H9 (cell line): ENCODE measurements at regions not wholly inside any gene's neighbourhood (a gene's known extent, or its start where the extent isn't known, plus 50 kb on each side); places are given as distances from the start of the nearest gene placed in this dataset.

Source experiments
- DNase-seq: peaks from one replicate; pipeline ENCODE4 v3.0.0-alpha.2; 2017
- H2AFZ ChIP-seq: one replicate; pipeline ENCODE4 v1.6.1; 2013; ENCODE audit warnings: mild to moderate bottlenecking, low read length, control low read depth, moderate library complexity
- H2AK5ac ChIP-seq: 2 replicates; pipeline ENCODE4 v1.6.1; 2013; ENCODE audit warnings: low read length, control low read depth, mixed read lengths; ENCODE audit not compliant: insufficient read length
- H2BK120ac ChIP-seq: one replicate; pipeline ENCODE4 v1.6.1; 2013; ENCODE audit warnings: low read depth, mild to moderate bottlenecking, low read length, control low read depth, inconsistent platforms; ENCODE audit not compliant: poor library complexity, severe bottlenecking
- H2BK12ac ChIP-seq: 2 replicates; pipeline ENCODE4 v1.6.1; 2013; ENCODE audit warnings: low read length, control low read depth, mixed read lengths, low read depth; ENCODE audit not compliant: insufficient read length
- H2BK15ac ChIP-seq: 2 replicates; pipeline ENCODE4 v1.6.1; 2013; ENCODE audit warnings: low read depth, low read length, control low read depth
- H2BK20ac ChIP-seq: one replicate; pipeline ENCODE4 v1.6.1; 2013; ENCODE audit warnings: low read depth, mild to moderate bottlenecking, low read length, control low read depth, inconsistent platforms; ENCODE audit not compliant: poor library complexity, severe bottlenecking
- H2BK5ac ChIP-seq: 2 replicates; pipeline ENCODE4 v1.6.1; 2013; ENCODE audit warnings: low read length, control low read depth, mixed read lengths; ENCODE audit not compliant: insufficient read length
- H3K14ac ChIP-seq: 2 replicates; pipeline ENCODE4 v1.6.1; 2013; ENCODE audit warnings: low read length, control low read depth; ENCODE audit not compliant: insufficient read depth
- H3K18ac ChIP-seq: 2 replicates; pipeline ENCODE4 v1.6.1; 2013; ENCODE audit warnings: low read depth, mild to moderate bottlenecking, mixed read lengths, low read length, control low read depth; ENCODE audit not compliant: insufficient read length
- H3K23ac ChIP-seq: 2 replicates; pipeline ENCODE4 v1.6.1; 2013; ENCODE audit warnings: low read length, control low read depth, mixed read lengths, low read depth; ENCODE audit not compliant: insufficient read length
- H3K23me2 ChIP-seq: 2 replicates; pipeline ENCODE4 v1.6.1; 2013; ENCODE audit warnings: low read depth, mild to moderate bottlenecking, mixed read lengths, low read length, control low read depth; ENCODE audit not compliant: insufficient read length, poor library complexity, severe bottlenecking
- H3K27ac ChIP-seq: 2 replicates; pipeline ENCODE4 v1.5.1; 2013; ENCODE audit warnings: low read length, control low read depth, mixed read lengths, low read depth; ENCODE audit not compliant: insufficient read length
- H3K27me3 ChIP-seq: 2 replicates; pipeline ENCODE4 v1.6.1; 2013; ENCODE audit warnings: low read length, control low read depth, inconsistent platforms; ENCODE audit not compliant: insufficient read depth
- H3K4ac ChIP-seq: 2 replicates; pipeline ENCODE4 v1.6.1; 2013; ENCODE audit warnings: low read depth, mild to moderate bottlenecking, control low read depth, inconsistent platforms, low read length, moderate library complexity
- H3K4me1 ChIP-seq: 2 replicates; pipeline ENCODE4 v1.6.1; 2013; ENCODE audit warnings: low read length, control low read depth, inconsistent platforms; ENCODE audit not compliant: insufficient read depth
- H3K4me2 ChIP-seq: 2 replicates; pipeline ENCODE4 v1.6.1; 2013; ENCODE audit warnings: low read length, control low read depth, mixed read lengths; ENCODE audit not compliant: insufficient read length, insufficient read depth
- H3K56ac ChIP-seq: 2 replicates; pipeline ENCODE4 v1.6.1; 2013; ENCODE audit warnings: low read depth, mild to moderate bottlenecking, mixed read lengths, low read length, control low read depth; ENCODE audit not compliant: insufficient read length
- H3K79me1 ChIP-seq: 2 replicates; pipeline ENCODE4 v1.6.1; 2013; ENCODE audit warnings: low read depth, mild to moderate bottlenecking, moderate library complexity, low read length, control low read depth, inconsistent platforms; ENCODE audit not compliant: insufficient read depth, poor library complexity, severe bottlenecking
- H3K79me2 ChIP-seq: 2 replicates; pipeline ENCODE4 v1.6.1; 2013; ENCODE audit warnings: low read length, control low read depth, inconsistent platforms; ENCODE audit not compliant: insufficient read depth
- H3K9ac ChIP-seq: 2 replicates; pipeline ENCODE4 v1.6.1; 2013; ENCODE audit warnings: low read length, control low read depth, mixed read lengths; ENCODE audit not compliant: insufficient read length; ENCODE audit errors: extremely low read depth
- H3K9me3 ChIP-seq: one replicate; pipeline ENCODE4 v1.6.1; 2013; ENCODE audit warnings: low read depth, low read length, inconsistent platforms; ENCODE audit not compliant: control insufficient read depth
- H3T11ph ChIP-seq: one replicate; pipeline ENCODE4 v1.6.1; 2013; ENCODE audit warnings: mild to moderate bottlenecking, low read length, control low read depth, inconsistent platforms
- H4K20me1 ChIP-seq: one replicate; pipeline ENCODE4 v1.6.1; 2013; ENCODE audit not compliant: control insufficient read depth, insufficient read length, insufficient read depth
- H4K5ac ChIP-seq: 2 replicates; pipeline ENCODE4 v1.6.1; 2013; ENCODE audit warnings: low read depth, mild to moderate bottlenecking, mixed read lengths, low read length, control low read depth; ENCODE audit not compliant: insufficient read length
- H4K8ac ChIP-seq: replicated peaks from 2 replicates; pipeline ENCODE4 v1.6.1; 2013; ENCODE audit warnings: low read length, control low read depth, mixed read lengths, low read depth; ENCODE audit not compliant: insufficient read length
- H4K91ac ChIP-seq: 2 replicates; pipeline ENCODE4 v1.6.1; 2013; ENCODE audit warnings: low read depth, mild to moderate bottlenecking, moderate library complexity, mixed read lengths, low read length, control low read depth; ENCODE audit not compliant: insufficient read length
- H3K27ac Mint-ChIP-seq, 3 experiments: 2 replicates in 2 of 3; 3 replicates in 1 of 3; pipeline ENCODE4 v1.8.0; 2020 to 2021; ENCODE audit warnings: mixed read lengths in 3 of 3, mild to moderate bottlenecking in 1 of 3, moderate library complexity in 1 of 3
- H3K27me3 Mint-ChIP-seq: 2 replicates; pipeline ENCODE4 v1.8.0; 2021; ENCODE audit warnings: low read depth, mild to moderate bottlenecking, moderate library complexity, mixed read lengths
- H3K36me3 Mint-ChIP-seq, 3 experiments: 2 replicates in 2 of 3; 3 replicates in 1 of 3; pipeline ENCODE4 v1.8.0; 2020 to 2021; ENCODE audit warnings: low read depth in 3 of 3, mixed read lengths in 3 of 3; ENCODE audit not compliant: insufficient read depth in 1 of 3
- H3K4me1 Mint-ChIP-seq, 2 experiments: 2 replicates each; pipeline ENCODE4 v1.8.0; 2020; ENCODE audit warnings: mixed read lengths in 2 of 2
- H3K4me3 Mint-ChIP-seq, 2 experiments: 2 replicates in 1 of 2; 3 replicates in 1 of 2; pipeline ENCODE4 v1.8.0; 2020 to 2021; ENCODE audit warnings: mild to moderate bottlenecking in 2 of 2, mixed read lengths in 2 of 2, moderate library complexity in 1 of 2
- H3K9me3 Mint-ChIP-seq, 2 experiments: 2 replicates in 1 of 2; 3 replicates in 1 of 2; pipeline ENCODE4 v1.8.0; 2020; ENCODE audit warnings: mild to moderate bottlenecking in 2 of 2, mixed read lengths in 2 of 2, moderate library complexity in 1 of 2
- WGBS: extraction: QIAGEN DNeasy Blood & Tissue Kit; methylation state at CpG from one replicate; pipeline ENCODE4 v1.1.7; 2013; ENCODE audit warnings: missing lambda C conversion rate, low lambda C conversion rate, mixed read lengths; ENCODE audit not compliant: insufficient read length; ENCODE audit errors: extremely low coverage; 5-methylcytosine and 5-hydroxymethylcytosine counted together
- TF ChIP-seq, protein P1 (sequence below): fragments of 200-600 bp; sonication (generic); conservative IDR thresholded peaks from 3 replicates; pipeline ENCODE4 v1.8.0; 2021; ENCODE audit warnings: antibody characterized with exemption, mild to moderate bottlenecking

DNA sequence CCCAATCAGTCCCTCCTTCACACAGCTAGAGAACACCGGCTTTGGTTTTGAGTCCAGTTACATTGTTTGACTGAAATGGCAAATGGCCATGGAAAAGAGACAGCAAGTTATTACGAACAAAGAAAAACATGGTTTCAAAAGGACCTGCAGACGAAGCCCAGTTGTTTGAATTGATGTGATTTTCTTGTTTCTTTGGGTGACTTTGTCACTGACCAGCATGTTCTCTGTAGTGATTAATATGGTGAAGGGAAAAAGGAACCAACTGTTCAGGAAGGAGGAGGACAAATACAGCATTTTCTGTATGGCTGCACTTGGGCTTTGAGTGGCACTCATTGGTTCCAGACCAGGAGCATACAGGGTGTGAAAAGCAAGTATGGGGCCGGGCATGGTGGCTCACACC is 217.4 kb upstream of the TPM1 start:
- no CpG with 5 or more reads among the region's 4 CpGs for WGBS
- Histone ChIP-seq H4K20me1 (no peaks in the 10 kb centered on the region), H3K23ac (no peak overlapping the region), H2BK120ac (no peak overlapping the region), H2AFZ (no peak overlapping the region), H3K4me2 (no peak overlapping the region), H3K79me1 (no peaks in the 10 kb centered on the region), H2BK5ac (no peak overlapping the region), H2BK15ac (no peak overlapping the region), H4K91ac (no peak overlapping the region), H3K27ac (no peak overlapping the region), H3K9ac (no peak overlapping the region), H4K8ac (no peak overlapping the region), H2BK12ac (no peak overlapping the region), H4K5ac (no peak overlapping the region), H3K18ac (no peak overlapping the region), H3K27me3 (no peaks in the 10 kb centered on the region), H3K79me2 (no peaks in the 10 kb centered on the region), H3K56ac (no peak overlapping the region), H2AK5ac (no peak overlapping the region), H3K4ac (no peak overlapping the region), H3K14ac (no peak overlapping the region), H2BK20ac (no peak overlapping the region), H3K23me2 (no peaks in the 10 kb centered on the region), H3T11ph (no peak overlapping the region), H3K9me3 (no peaks in the 10 kb centered on the region), H3K4me1 (no peaks in the 10 kb centered on the region)
- TF ChIP-seq, protein P1, sequence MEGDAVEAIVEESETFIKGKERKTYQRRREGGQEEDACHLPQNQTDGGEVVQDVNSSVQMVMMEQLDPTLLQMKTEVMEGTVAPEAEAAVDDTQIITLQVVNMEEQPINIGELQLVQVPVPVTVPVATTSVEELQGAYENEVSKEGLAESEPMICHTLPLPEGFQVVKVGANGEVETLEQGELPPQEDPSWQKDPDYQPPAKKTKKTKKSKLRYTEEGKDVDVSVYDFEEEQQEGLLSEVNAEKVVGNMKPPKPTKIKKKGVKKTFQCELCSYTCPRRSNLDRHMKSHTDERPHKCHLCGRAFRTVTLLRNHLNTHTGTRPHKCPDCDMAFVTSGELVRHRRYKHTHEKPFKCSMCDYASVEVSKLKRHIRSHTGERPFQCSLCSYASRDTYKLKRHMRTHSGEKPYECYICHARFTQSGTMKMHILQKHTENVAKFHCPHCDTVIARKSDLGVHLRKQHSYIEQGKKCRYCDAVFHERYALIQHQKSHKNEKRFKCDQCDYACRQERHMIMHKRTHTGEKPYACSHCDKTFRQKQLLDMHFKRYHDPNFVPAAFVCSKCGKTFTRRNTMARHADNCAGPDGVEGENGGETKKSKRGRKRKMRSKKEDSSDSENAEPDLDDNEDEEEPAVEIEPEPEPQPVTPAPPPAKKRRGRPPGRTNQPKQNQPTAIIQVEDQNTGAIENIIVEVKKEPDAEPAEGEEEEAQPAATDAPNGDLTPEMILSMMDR = no peak
- peaks cover 2 to 3% of the 10 kb centered on the region in 2 experiments; a peak in 2 of 4 replicates for H3K4me1 Mint-ChIP-seq
- no peak overlapping the region; a peak in 1 of 7 replicates for H3K27ac Mint-ChIP-seq
- no peaks in the 10 kb centered on the region; a peak in 1 of 5 replicates for H3K9me3 Mint-ChIP-seq
- H3K4me3 Mint-ChIP-seq = no peak overlapping the region
- no peaks in the 10 kb centered on the region for H3K27me3 Mint-ChIP-seq
- no peak for DNase-seq
- peaks cover 0 to 1% (median 0%) of the 10 kb centered on the region in 3 experiments; a peak in 1 of 7 replicates for H3K36me3 Mint-ChIP-seq
